Mesenchymal stem cell (in vitro differentiated cells and primary cell): ENCODE measurements at regions not wholly inside any gene's neighbourhood (a gene's known extent, or its start where the extent isn't known, plus 50 kb on each side); places are given as distances from the start of the nearest gene placed in this dataset.

Experiments
- DNase-seq: peaks from one replicate; pipeline ENCODE4 v3.0.0-alpha.2; 2013
- H2AFZ ChIP-seq: one replicate; pipeline ENCODE4 v1.6.1; 2013; ENCODE audit warnings: low read depth, mild to moderate bottlenecking, control low read depth, inconsistent platforms, low read length, moderate library complexity
- H2AK5ac ChIP-seq: 2 replicates; pipeline ENCODE4 v1.6.1; 2013; ENCODE audit warnings: low read length, moderate library complexity, mild to moderate bottlenecking, inconsistent platforms; ENCODE audit not compliant: severe bottlenecking
- H2BK120ac ChIP-seq: one replicate; pipeline ENCODE4 v1.6.1; 2013; ENCODE audit warnings: low read depth, mild to moderate bottlenecking, inconsistent platforms, low read length, moderate library complexity
- H2BK12ac ChIP-seq, 2 experiments: one replicate each; pipeline ENCODE4 v1.6.1; 2013; ENCODE audit warnings: inconsistent platforms in 2 of 2, low read length in 2 of 2, mild to moderate bottlenecking in 2 of 2, moderate library complexity in 2 of 2, control low read depth in 1 of 2
- H2BK15ac ChIP-seq: one replicate; pipeline ENCODE4 v1.6.1; 2013; ENCODE audit warnings: mild to moderate bottlenecking, low read depth, inconsistent platforms; ENCODE audit not compliant: poor library complexity, severe bottlenecking
- H2BK5ac ChIP-seq: 2 replicates; pipeline ENCODE4 v1.6.1; 2013; ENCODE audit warnings: low read depth, mild to moderate bottlenecking, low read length, control low read depth, inconsistent platforms; ENCODE audit not compliant: poor library complexity, severe bottlenecking
- H3K14ac ChIP-seq, 2 experiments: one replicate each; pipeline ENCODE4 v1.6.1; 2013; ENCODE audit warnings: inconsistent platforms in 2 of 2, low read length in 2 of 2, control low read depth in 1 of 2, mild to moderate bottlenecking in 1 of 2, moderate library complexity in 1 of 2
- H3K18ac ChIP-seq, 2 experiments: one replicate each; pipeline ENCODE4 v1.6.1; 2013; ENCODE audit warnings: inconsistent platforms in 2 of 2, low read length in 2 of 2, control low read depth in 1 of 2, low read depth in 1 of 2, mild to moderate bottlenecking in 1 of 2
- H3K23ac ChIP-seq, 2 experiments: one replicate each; pipeline ENCODE4 v1.6.1; 2013; ENCODE audit warnings: inconsistent platforms in 2 of 2, low read length in 2 of 2, mild to moderate bottlenecking in 2 of 2, moderate library complexity in 2 of 2, control low read depth in 1 of 2
- H3K27ac ChIP-seq: 2 replicates; pipeline ENCODE4 v1.5.1; 2013; ENCODE audit warnings: mild to moderate bottlenecking, moderate library complexity, low read length, control low read depth, inconsistent platforms; ENCODE audit not compliant: poor library complexity, severe bottlenecking
- H3K27me3 ChIP-seq, 2 experiments: 2 replicates each; pipeline versions ENCODE4 v1.6.1 to v1.7.0; 2013; ENCODE audit warnings: low read length in 2 of 2, mild to moderate bottlenecking in 2 of 2, moderate library complexity in 2 of 2, control low read depth in 1 of 2, inconsistent platforms in 1 of 2; ENCODE audit not compliant: control insufficient read depth in 1 of 2, insufficient read depth in 1 of 2
- H3K36me3 ChIP-seq, 2 experiments: 2 replicates each; pipeline versions ENCODE4 v1.6.1 to v1.7.0; 2013; ENCODE audit warnings: low read length in 2 of 2, control low read depth in 1 of 2, inconsistent platforms in 1 of 2, low read depth in 1 of 2, mild to moderate bottlenecking in 1 of 2; ENCODE audit not compliant: insufficient read depth in 2 of 2, control insufficient read depth in 1 of 2
- H3K4ac ChIP-seq, 2 experiments: one replicate each; pipeline ENCODE4 v1.6.1; 2013; ENCODE audit warnings: inconsistent platforms in 2 of 2, low read length in 2 of 2, mild to moderate bottlenecking in 2 of 2, moderate library complexity in 2 of 2, control low read depth in 1 of 2, low read depth in 1 of 2
- H3K4me1 ChIP-seq: 2 replicates; pipeline ENCODE4 v1.6.1; 2013; ENCODE audit warnings: low read depth, low read length, control low read depth; ENCODE audit not compliant: control insufficient read depth, insufficient read depth
- H3K4me2 ChIP-seq: 2 replicates; pipeline ENCODE4 v1.6.1; 2013; ENCODE audit warnings: low read length, mild to moderate bottlenecking, inconsistent platforms; ENCODE audit not compliant: poor library complexity, severe bottlenecking
- H3K4me3 ChIP-seq, 2 experiments: 2 replicates each; pipeline versions ENCODE4 v1.5.1 to v1.7.0; 2013; ENCODE audit warnings: low read length in 2 of 2, mild to moderate bottlenecking in 2 of 2, control low read depth in 1 of 2, low read depth in 1 of 2; ENCODE audit not compliant: insufficient read depth in 1 of 2
- H3K79me1 ChIP-seq: replicated peaks from 2 replicates; pipeline ENCODE4 v1.6.1; 2013; ENCODE audit warnings: mild to moderate bottlenecking, control low read depth, low read length, inconsistent platforms; ENCODE audit not compliant: poor library complexity, severe bottlenecking
- H3K9ac ChIP-seq: 2 replicates; pipeline ENCODE4 v1.7.0; 2013; ENCODE audit warnings: mild to moderate bottlenecking, low read length, moderate library complexity
- H3K9me3 ChIP-seq: 2 replicates; pipeline ENCODE4 v1.7.0; 2013; ENCODE audit warnings: mild to moderate bottlenecking, low read length; ENCODE audit not compliant: control insufficient read depth
- H4K8ac ChIP-seq: one replicate; pipeline ENCODE4 v1.6.1; 2013; ENCODE audit warnings: inconsistent platforms, mild to moderate bottlenecking, low read length, moderate library complexity
- H4K91ac ChIP-seq: one replicate; pipeline ENCODE4 v1.6.1; 2013; ENCODE audit warnings: mild to moderate bottlenecking, low read length, inconsistent platforms
- WGBS: methylation state at CpG from one replicate; pipeline ENCODE4 v1.1.7; 2013; ENCODE audit warnings: mixed read lengths; 5-methylcytosine and 5-hydroxymethylcytosine counted together

- H3K18ac ChIP-seq, result no peak overlapping the region
- H3K4ac ChIP-seq, result no peak overlapping the region
- no peak overlapping the region for H3K27ac ChIP-seq
- H3K14ac ChIP-seq, result no peak overlapping the region
- H3K4me2 ChIP-seq, result no peak overlapping the region
- no peaks in the 10 kb centered on the region for H3K9me3 ChIP-seq
- DNase-seq, result no peak
- H3K36me3 ChIP-seq, result no peaks in the 10 kb centered on the region
- no peak overlapping the region for H3K9ac ChIP-seq
- H3K27me3 ChIP-seq, result peaks cover 34 to 57% of the 10 kb centered on the region in 2 experiments
- 37% methylated on average over 34 of the region's 34 CpGs for WGBS
- H3K79me1 ChIP-seq, result no peaks in the 10 kb centered on the region
- H2BK120ac ChIP-seq, result no peak overlapping the region
- H2BK5ac ChIP-seq, result no peak overlapping the region
- no peak overlapping the region for H3K4me3 ChIP-seq
- H2BK15ac ChIP-seq, result no peak overlapping the region
- H2AFZ ChIP-seq, result no peak overlapping the region
- H2AK5ac ChIP-seq, result no peak overlapping the region
- H2BK12ac ChIP-seq, result no peak overlapping the region
- H3K23ac ChIP-seq, result no peak overlapping the region
- H3K4me1 ChIP-seq, result no peaks in the 10 kb centered on the region
- no peak overlapping the region for H4K91ac ChIP-seq
- no peak overlapping the region for H4K8ac ChIP-seq
These were observed 62.6 kb upstream of the CLDN14 start for GRCh38 chr21:36542312-36543101.

GRCh38 chr21:36543924-36544323, 64.0 kb upstream of the CLDN14 start:
- Histone ChIP-seq H3K4me1 (no peaks in the 10 kb centered on the region), H2BK15ac (no peak overlapping the region), H3K9me3 (no peaks in the 10 kb centered on the region), H3K9ac (no peak overlapping the region), H2AK5ac (no peak overlapping the region), H4K91ac (no peak overlapping the region), H3K79me1 (no peaks in the 10 kb centered on the region), H2BK120ac (no peak overlapping the region), H2AFZ (no peak overlapping the region), H4K8ac (no peak overlapping the region), H2BK5ac (no peak overlapping the region), H3K14ac (no peak overlapping the region), H3K4me3 (no peak overlapping the region), H3K23ac (no peak overlapping the region), H3K36me3 (no peaks in the 10 kb centered on the region), H3K27ac (no peak overlapping the region), H3K4ac (no peak overlapping the region), H3K4me2 (no peak overlapping the region), H3K18ac (no peak overlapping the region), H2BK12ac (no peak overlapping the region), H3K27me3 (peaks cover 47 to 63% of the 10 kb centered on the region in 2 experiments)
- WGBS, result 92% methylated on average over 4 of the region's 4 CpGs
- DNase-seq, result no peak

GRCh38 chr21:36544545-36544944, 64.6 kb upstream of the CLDN14 start:
- no peak overlapping the region for H2AK5ac ChIP-seq
- no peaks in the 10 kb centered on the region for H3K4me1 ChIP-seq
- H2BK120ac ChIP-seq, result no peak overlapping the region
- H3K4me3 ChIP-seq, result no peak overlapping the region
- H3K36me3 ChIP-seq, result no peaks in the 10 kb centered on the region
- H4K8ac ChIP-seq, result no peak overlapping the region
- no peak overlapping the region for H3K18ac ChIP-seq
- H3K27ac ChIP-seq, result no peak overlapping the region
- H3K4me2 ChIP-seq, result no peak overlapping the region
- 90% methylated on average over 8 of the region's 9 CpGs for WGBS
- no peaks in the 10 kb centered on the region for H3K79me1 ChIP-seq
- peaks cover 45 to 68% of the 10 kb centered on the region in 2 experiments for H3K27me3 ChIP-seq
- no peak overlapping the region for H2BK12ac ChIP-seq
- no peak for DNase-seq
- no peak overlapping the region for H4K91ac ChIP-seq
- no peak overlapping the region for H3K23ac ChIP-seq
- H2AFZ ChIP-seq, result no peak overlapping the region
- H3K4ac ChIP-seq, result no peak overlapping the region
- H2BK5ac ChIP-seq, result no peak overlapping the region
- H3K9ac ChIP-seq, result no peak overlapping the region
- no peak overlapping the region for H2BK15ac ChIP-seq
- no peak overlapping the region for H3K14ac ChIP-seq
- no peaks in the 10 kb centered on the region for H3K9me3 ChIP-seq

GRCh38 chr21:36545776-36546511, 66.0 kb upstream of the CLDN14 start:
- 69% methylated on average over 6 of the region's 6 CpGs for WGBS
- Histone ChIP-seq H4K8ac (no peak overlapping the region), H3K27ac (no peak overlapping the region), H2BK15ac (no peak overlapping the region), H2AFZ (no peak overlapping the region), H3K4me2 (no peak overlapping the region), H2BK120ac (no peak overlapping the region), H2BK12ac (no peak overlapping the region), H2AK5ac (no peak overlapping the region), H3K4me3 (no peak overlapping the region), H3K79me1 (no peaks in the 10 kb centered on the region), H3K9me3 (no peaks in the 10 kb centered on the region), H3K36me3 (no peaks in the 10 kb centered on the region), H3K4me1 (no peaks in the 10 kb centered on the region), H3K9ac (no peak overlapping the region), H3K27me3 (peaks cover 45 to 58% of the 10 kb centered on the region in 2 experiments), H3K4ac (no peak overlapping the region), H2BK5ac (no peak overlapping the region), H4K91ac (no peak overlapping the region), H3K18ac (no peak overlapping the region), H3K14ac (no peak overlapping the region), H3K23ac (no peak overlapping the region)
- DNase-seq, result no peak
